ENCODE measurements at regions not wholly inside any gene's neighbourhood (a gene's known extent, or its start where the extent isn't known, plus 50 kb on each side); places are given as distances from the start of the nearest gene placed in this dataset.
A peak's percentile ranks its signal among the peaks of the same experiment; 100 is the strongest.

DNA sequence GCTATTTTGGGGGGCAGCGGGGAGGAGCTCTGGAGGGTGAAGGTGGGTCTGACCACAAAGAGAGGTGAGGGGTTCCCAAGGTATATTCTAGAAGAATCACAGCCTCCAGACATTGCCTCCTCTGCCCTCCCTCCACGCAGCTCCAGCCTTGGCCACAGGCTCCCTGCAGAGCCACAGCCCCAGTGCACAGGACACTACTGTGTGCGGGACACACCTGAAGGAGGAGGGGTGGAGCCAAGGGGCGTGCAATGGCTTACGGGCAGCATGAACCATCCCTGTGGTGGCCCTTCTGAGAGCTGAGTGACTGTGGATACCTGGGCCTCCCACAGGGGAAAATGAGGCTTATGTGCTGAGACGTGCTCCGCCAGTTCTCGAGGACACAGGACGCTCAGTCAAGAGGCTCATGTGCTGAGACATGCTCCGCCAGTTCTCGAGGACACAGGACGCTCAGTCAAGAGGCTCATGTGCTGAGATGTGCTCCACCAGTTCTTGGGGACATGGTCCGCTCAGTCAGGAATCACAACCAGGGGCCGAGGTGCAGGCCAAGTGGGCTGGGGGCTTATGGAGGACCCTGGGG lies 417.3 kb downstream of the SHANK2 start:
- DNase-seq = no peak

DNA sequence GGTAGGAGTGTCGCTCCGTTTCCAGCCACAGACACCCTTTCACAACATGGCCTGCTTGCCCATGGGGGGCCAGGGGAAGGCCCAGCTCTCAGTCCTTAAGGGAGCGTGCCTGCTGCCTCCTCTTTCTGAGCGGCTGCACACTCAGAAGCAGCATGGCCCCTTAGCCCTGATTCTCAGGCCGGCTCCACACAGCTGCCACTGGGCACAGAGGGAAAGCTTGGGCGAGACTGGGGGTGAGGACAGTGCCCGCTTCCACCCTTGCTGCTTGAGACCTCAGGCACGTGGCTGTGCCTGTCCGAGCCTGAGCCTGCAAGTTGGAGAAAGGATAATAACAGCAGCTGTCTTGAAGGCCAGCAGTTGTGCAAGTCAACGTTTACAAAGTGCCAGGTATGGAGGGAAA lies 416.3 kb downstream of the SHANK2 start:
- DNase-seq = no peak

DNA sequence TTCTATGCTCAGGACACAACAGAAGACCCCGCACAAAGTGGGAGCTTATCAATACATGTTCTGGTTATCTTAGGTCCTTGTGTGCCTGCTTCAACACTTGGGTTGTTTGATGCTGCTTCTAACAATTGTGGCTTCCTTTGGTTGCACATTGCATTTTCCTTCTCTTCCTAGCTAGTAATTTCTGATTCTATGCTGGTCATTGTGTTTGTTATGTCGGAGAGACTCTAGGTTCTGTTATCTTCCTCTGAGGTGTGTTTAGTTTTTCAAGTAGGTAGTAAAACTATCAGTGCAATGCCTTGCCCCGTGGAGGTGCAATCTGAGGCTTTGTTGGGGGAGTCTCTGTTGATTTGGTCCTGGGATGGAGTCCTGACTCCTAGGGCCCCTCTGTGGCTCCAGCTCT lies 414.2 kb downstream of the SHANK2 start:
- DNase-seq = no peak

DNA sequence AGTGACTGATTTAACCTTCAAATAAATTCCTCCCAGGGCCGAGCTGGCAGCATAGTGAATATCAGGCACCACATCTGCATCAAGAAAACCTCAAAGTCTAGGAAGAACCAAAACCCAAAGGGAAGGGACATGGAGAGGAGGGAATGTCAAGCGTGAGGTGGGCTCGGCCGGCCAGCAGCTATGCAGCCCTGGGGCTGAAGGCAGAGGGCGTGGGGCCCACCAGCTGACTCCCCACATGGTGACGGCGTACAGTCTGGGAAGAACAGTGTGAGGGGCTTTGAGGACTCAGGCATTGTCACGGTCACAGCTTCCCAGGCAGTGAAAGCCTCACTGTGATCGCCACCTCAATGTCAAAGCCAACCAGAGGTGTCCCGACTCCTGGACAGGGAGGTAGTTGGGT lies 412.5 kb downstream of the SHANK2 start:
- no peak for DNase-seq

DNA sequence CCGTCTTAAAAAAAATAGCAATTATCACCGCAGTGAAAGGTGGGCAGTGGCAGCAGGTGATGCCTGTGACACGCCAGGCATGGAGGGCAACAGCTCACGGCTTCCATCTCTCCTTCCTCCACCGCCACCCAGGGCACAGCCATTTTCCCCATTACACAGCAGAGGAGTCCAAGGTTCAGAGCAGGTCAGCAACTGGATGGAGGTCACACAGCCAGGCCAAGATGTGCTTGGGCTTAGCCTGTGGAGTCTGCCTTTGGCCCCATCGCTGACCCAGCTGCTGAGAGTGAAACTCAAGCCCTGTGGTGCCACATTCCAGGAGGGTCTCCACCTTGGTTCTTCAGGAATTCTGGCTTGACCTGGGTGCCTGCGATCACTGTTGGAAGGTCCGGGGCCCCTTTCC lies 411.1 kb downstream of the SHANK2 start:
- no peak for DNase-seq

DNA sequence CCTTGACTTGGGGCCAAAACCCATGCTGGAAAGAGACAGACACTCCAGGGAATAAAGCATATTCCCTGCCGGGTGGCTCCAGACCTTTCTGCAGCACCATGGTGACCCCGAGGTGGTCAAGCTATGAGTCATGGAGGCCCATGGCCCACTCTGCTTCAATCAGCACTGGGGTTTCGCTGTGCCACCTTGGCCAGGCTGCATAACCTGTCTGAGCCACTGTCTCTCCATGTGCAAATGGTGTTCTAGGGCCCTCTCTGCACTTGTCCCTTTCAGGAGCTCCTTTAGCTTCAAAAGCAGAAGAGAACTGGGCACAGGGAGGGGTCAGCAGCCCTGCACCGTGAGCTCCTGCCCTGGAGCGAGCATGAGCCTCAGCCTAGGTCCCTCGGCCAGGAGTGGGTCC lies 410.1 kb downstream of the SHANK2 start:
- no peak for DNase-seq

DNA sequence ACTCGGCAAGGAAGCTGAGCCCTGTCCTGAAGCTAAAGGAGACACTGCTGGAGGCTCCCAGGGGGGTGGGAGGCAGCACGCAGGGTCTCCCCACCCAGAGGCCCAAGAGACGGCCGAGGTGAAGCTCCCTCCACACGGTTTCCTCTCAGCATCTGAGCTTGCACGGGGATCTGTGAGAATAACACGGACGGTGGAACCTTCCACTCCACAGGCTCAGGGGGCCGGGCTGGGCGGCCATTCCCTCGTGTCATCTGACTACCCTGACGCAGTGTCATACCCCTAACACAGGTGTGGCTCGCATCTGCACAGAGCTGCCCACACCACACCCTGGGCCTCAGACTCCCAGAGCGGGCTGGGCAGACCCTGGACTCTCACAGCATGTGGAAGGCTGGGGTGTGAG lies 409.7 kb downstream of the SHANK2 start:
- no peak for DNase-seq

DNA sequence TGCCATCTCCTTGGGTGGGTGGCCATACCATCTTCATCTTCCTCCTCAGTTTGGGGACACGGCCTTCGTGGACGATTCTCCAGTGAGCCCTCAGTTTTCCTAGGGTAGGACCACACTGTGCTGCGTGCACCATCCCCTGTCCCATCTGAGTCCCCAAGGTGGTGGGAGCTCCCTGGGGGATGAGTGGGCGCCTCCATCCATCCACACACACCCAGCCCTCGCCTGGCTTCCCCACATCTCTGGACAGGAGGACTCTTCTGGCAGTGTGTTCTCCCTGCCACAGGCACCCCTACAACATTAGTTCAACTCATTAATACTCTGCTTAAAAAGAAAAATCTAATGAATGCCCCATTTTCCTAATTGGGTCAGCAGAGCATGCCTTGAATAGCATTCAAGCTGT lies 408.5 kb downstream of the SHANK2 start:
- no peak for DNase-seq

DNA sequence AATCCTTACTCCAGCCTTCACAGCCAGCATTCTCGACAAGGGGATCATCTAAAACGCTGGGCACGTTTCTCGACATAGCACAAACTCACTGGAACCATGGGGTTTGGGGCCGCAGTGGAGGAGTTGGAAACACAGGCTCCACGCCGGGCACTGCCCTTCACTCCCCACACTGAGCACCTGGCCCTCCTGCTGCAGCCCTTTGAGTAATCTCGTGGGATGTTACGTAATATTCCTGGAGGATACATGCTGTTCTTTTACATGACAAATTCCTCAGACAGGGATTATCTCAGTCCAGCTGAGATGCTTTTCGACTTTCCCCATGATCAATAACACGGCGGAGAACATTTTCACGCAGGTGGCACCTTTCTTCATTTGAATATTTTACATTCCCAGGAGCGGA lies 408.0 kb downstream of the SHANK2 start:
- no peak for DNase-seq

DNA sequence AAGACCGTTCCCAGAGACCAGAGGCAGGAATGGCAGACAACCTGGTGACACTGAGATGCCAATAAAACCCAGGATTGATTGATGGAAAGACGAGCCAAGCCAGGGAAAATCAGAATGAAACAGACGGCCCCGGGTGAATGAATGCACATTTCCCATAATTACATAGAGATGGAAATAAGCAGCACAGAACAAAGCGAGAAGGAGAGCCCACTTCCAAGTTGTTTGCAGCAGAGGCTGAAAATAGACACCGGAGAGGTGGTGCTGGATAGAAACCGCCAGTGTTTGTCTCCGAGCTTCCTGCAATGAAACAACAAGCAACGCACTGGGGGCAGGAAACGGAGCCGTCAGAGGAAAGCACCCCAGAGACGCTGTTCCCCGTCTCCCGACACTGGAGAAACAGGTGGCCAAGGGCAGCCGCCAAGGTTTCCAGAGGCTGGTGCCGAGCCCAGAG lies 406.8 kb downstream of the SHANK2 start:
- DNase-seq = peak; percentile 48

DNA sequence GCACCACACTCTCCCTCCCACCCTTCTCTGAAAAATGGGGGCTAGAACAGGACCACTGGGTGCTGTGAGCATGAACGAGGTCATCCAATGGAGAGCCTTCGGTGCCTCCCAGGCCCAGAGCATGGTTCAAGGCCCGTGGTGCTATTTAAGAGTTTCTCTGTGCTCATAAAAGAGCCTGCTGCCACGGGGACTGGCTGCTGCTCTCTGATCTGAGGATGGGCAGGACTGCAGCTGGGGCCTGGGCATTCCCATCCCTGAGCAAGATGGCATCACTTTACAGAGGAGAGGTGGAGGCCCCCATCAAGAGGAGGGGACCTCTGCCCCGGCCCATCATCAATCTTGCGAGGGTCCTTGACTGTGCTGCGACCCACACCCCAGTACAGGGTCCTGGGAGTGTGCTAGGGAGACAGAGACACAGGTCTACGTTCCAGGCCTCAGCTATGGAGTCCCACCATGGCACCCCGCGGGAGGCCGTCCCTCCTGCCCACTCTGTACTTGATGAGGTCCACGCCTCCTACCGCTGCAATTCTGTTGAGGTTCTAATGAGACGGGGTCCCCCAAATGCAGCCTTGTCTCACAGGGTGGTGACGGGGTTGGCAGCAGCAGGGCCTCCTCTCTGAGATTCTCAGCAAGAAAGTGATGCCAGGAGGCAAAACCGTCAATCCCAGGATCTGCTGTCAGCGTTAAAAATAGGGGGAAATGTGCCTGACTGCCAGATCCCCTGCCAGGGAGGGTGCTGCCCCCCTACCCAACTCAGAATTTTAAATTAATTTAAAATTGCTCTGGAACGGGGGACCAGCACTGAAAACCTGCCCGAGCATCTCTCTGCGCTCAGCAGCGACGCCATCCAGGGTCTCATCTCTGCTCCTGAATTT lies 405.4 kb downstream of the SHANK2 start:
- DNase-seq = no peak

DNA sequence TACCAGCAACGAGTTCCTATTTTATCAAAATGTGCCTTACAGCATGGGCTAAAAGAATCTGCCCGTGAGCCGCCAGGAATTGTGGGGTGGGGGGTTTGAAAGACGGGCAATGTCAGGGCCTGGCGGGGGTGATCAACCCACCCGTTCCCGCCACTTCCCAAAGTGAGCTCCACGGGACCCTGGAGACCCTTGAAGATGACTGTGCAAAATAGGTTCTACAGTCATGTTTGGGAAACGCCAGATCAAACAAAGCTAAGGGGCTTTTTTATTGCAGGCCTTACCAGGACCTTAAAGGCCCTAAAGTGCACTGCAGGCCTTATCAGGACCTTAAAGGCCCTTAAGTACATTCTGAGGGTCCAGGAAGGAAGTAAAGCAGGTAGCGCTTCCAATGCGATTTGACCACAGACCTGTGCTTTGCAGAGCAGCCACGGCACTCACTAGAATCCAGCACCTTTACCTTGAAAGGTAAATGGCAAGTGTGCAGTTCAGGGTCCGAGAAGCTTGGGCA lies 404.1 kb downstream of the SHANK2 start:
- DNase-seq = no peak

DNA sequence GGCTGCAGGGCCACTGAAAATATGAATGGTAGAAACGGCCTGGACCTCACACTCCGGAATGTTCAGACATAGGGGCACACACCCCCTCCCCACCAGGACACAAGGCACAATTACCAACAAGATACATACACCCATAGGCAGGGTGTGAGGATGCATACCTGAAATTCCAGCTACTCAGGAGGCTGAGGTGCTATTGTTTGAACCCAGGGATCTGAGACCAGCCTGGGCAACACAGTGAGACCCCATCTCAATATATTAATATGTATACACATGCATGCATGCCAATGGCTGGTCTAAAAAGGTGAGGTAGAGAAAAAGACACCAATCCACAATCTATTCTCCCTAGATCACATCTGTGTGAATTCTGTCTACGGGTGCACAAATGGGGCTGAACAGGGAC lies 403.3 kb downstream of the SHANK2 start:
- DNase-seq = no peak

DNA sequence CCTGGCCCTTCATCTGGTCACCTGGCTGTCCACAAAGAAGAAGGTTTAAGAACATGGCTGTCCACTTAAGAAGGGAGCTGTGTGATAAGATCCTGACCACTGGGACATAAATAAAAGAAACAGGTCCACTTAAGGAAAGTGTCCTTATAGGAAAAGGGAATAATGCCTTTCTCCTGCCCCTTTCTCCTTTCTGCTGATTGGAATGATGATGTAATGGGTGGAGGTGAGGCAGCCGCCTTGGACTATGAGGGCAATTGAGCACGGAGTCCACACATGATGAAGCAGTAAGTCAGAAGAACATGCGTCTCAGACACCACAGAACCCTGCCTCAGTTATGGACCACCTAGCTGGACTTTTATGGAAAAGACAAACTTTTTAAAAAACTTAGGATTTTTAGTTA lies 401.1 kb downstream of the SHANK2 start:
- DNase-seq = no peak

DNA sequence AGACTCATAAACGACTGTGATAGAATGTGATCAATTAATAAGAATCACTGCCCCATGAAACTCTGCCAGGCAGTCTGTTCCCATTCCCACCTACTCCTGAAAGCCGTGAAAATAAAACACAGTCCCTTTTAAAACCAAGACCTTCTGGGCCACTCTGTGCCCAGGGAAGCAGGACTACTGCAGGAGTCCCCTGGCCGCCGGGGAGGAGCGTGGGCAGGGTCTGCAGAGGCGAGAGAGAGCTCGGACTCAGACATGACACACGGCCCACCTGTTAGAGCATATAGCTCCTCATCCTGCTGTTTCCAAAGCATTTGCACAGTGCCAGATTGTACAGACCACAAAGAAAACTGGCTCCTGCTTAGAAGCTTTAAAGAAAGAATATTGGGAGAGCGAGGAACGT lies 400.5 kb downstream of the SHANK2 start:
- no peak for DNase-seq

DNA sequence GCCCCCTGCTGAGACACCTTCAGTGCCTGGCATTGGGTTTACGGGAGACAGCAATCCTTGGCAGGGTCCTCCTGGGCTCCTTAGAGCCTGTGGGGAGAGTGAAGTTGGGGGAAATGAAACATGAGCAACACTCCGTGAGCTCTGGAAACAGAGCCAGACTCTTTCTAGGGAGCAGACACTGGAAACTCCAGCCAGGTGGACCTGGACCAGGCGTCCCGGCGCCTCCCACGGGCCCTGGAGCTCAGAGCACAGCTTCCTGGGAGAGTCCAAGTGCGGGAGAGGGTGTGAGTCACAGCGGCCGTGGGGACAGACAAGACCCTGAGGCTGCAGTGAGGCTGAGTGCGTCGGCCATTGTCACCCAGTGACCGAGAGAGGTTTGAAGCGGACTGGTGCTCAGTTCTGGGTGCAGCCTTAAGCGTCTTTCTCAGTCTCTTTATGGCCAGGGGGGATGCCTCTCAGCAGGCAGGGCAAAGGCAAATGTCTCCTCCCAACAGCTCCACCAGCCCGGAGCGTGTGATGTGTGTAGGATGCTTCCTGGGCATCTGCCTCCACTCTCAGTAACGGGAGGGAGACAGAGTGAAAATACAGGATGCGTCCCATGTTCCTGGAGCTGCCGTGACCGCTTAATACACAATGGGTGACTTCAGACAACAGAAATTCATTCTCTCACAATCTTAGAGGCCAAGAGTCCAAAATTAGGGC lies 399.2 kb downstream of the SHANK2 start:
- no peak for DNase-seq

DNA sequence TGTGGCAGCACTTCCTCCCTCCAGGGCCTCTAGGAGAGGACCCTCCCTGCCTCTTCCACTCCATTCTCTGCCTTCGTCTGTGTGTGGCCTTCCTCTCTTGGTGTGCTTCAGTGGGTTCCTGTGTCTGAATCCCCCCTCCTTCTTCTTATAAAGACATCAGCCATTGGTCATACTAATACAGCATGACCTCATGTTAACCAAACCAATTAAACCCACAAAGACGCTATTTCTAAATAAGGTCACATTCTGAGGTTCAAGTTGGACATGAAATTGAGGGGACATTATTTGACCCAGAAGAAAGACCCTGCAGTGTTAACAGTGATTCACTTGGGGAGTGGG lies 398.6 kb downstream of the SHANK2 start:
- DNase-seq = no peak

DNA sequence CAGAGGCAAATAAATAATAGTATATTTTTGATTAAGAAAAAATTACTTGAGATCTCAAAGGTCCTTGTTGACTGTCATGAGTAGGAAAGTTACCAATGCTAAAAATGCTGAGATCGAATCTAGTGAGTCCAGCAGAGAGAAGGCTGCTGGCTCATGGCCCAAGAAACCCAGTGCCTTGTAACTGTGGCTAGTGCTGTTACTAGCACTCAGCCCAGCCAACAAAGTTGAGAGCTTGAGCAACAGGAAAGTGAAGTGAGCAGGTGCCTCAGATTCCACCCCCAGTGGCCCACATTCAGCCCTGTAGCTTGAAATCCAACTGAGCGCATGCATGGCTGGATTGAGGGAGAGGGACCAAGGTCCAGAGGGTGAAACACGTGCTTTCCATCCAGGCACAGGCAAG lies 398.2 kb downstream of the SHANK2 start:
- DNase-seq = no peak

DNA sequence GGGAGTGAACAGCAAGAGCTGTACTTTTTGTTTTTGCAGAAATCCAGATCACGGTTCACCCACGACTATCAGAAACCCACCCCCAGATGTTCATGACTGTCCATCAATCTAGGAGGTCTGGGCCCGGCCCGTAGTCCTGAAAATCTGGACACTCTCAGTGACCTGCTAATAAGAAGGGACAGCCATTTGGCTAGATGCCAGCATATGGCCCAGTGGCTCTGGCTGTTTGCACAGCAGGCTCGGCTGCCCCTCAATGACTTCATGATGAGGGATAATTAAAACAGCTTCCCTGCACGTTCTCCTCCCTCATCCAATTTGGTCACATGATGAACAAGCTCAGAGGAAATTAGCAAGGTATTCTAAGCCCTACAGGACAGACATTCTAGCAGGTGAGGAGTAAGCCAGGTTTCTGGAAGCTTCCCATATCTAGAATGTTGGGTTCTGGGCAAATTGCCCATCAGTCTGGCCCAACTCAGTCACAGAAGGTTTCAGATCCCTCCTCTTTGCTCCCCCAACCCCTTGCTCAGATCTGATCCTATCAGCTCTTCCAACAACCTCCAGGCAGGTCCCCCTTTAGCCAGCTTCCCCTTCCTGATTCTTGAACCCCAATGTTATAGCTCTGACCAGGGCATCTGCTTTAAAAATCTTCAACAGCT lies 397.3 kb downstream of the SHANK2 start:
- DNase-seq = peak; percentile 71

DNA sequence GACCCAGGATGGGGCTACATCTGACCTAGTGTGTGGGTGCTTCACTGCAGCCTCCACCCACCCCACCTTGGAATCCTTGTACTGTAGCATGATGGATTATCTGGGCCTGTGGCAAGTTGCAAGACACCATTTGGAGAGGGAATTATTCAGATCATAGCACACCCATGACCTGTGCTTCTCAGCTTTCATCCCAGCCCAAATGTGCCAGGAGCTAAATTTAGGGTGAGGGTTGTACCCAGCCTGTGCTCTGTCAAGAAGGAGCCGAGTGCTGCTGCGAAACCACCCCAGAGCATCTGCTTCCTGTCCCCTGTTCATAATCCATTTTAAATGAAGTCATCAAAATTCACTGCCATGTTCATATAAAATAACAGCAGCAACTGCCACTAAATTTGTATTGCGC lies 394.5 kb downstream of the SHANK2 start:
- DNase-seq = no peak

DNA sequence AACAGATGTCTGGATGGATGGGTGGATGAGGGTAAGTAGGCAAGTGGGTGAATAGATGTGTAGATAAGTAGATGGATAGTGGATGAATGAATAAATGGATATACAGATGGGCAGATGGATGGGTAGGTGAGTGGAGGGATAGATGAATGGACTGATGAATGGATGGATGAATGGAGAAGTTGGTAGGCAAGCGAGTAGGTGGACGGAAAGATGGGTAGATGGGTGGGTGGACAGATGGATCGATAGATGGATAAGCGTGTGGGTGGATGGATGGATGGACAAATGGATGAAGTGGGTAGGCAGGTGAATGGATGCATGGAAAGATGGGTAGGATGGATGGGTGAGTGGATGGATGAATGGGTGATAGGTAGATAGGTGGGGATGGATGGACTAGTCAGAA lies 393.2 kb downstream of the SHANK2 start:
- DNase-seq = no peak

DNA sequence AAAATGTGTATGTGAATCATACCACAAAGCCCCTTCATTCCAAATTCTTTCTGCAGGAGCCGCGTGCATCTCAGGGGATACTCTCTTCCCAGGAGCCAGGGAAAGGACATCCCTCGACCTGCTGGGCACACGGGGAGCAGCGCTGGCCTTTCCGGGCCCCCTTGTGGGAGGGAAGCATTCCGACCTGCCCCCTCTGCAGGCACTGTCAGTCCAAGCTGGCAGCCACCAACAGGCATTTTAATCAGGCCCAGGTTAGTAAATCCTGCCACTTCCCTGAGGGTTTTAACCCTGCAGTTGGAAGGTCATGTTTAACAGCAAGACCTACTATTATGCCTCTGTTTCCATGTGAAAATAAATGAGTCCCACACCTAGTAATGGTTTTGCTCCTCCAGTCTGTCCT lies 391.5 kb downstream of the SHANK2 start:
- DNase-seq = no peak

DNA sequence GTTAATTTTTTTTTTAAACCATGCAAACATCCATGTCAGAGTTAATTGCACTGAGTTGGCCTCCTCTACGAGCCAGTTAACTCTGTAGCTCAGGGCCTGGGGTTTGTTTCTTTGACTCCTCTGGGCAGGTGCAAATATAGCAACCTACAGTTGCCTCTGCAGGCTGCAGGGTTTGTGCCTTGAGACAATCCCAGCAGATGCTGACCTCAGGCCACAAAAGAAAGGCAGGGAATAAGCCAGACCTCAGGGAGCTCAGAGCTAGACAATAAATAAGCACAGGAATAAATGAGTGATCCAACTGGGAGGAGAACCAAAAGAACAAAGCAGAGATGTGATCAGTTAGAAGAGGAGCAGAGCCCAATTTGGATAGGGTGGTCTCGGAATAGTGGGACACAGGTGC lies 390.8 kb downstream of the SHANK2 start:
- DNase-seq = peak; percentile 19

DNA sequence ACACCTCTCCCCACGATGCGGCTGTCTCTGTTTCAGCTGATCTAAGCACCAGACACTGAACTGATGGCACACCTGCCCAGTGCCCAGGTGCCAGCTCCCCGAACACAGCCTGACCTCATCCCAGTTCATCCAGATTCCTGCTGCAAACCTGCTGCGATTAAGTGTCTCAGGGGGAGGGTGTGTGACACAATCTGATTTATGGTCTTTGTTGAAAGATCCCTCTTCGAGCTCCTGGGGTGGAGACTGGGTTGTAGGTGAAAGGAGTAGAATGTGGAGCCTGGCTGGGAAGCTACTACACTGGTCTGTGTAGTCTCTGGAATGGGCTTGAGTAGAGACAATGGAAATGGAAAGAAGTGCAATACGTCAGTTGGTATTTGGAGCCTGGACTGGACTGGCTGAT lies 390.3 kb downstream of the SHANK2 start:
- DNase-seq = peak; percentile 90

All from DMS153 (cell line).